DMS153 (cell line): ENCODE measurements at regions not wholly inside any gene's neighbourhood (a gene's known extent, or its start where the extent isn't known, plus 50 kb on each side); places are given as distances from the start of the nearest gene placed in this dataset.

Source experiments
- DNase-seq: peaks from one replicate; lab custom pipeline; 2025; lab: John Stamatoyannopoulos, UW

DNA sequence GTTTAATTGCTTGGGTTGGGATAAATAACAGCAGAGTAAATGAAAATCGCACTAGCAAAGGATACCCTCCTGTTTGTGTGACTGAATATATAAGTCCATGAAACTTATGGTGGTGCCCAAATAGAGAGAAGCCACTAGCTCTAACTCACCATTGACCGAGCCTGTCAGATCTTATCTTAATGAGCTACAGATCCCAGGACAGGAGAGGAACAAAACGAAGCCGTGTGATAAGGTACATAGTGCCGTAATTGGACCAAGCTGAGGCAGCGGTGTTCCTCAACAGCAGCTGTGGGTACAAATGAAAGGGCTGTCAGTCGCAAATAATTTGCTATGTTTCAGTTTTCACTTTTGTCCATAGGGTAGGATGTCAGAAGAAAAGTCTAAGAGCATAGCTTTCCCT lies 276.1 kb downstream of the PTBP2 start:
- DNase-seq: no peak

GRCh38 chr1:96998466-96998865 lies 276.9 kb downstream of the PTBP2 start:
- no peak for DNase-seq

DNA sequence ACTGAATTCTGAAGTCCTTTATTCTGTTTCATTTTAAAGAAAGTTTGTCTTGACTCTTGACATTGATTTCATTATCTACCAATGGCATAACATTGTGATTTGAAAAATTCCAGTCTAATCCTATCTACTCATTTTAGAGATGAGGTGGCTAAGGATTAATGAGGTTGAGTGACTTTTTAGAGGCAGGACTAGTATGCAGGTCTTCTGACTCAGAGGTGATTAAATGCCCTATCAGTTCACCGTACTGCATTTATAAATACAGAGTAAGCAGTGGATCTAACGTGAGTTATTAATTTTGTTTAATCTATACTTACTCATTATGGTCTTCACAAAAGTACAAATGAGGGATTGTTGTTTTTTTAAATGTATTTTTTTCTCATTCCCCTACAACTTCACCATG lies 277.6 kb downstream of the PTBP2 start:
- DNase-seq: no peak

DNA sequence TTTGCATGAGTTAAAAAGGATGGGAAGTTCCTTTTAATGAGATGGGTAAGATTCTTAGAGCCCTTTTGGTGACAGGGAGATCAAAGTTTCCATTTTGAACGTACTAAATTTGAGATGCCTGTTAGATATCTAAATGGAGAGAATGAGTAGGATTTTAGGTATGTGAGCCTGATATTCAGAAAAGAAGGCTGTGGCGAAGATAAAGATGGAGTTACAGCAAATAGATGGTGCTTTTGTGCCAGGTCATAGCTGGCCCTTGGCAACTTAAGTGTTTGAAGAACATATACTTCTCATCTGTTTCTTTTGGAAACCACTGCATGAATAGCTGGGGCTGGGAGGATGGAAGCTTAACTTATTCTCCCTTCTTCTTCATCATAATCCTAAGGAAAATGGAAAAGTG lies 282.5 kb downstream of the PTBP2 start:
- DNase-seq: no peak

- no peak for DNase-seq
Measured at GRCh38 chr1:97004743-97005142, 283.2 kb downstream of the PTBP2 start.

- no peak for DNase-seq
Measured at GRCh38 chr1:97006044-97006661, 284.6 kb downstream of the PTBP2 start.

DNA sequence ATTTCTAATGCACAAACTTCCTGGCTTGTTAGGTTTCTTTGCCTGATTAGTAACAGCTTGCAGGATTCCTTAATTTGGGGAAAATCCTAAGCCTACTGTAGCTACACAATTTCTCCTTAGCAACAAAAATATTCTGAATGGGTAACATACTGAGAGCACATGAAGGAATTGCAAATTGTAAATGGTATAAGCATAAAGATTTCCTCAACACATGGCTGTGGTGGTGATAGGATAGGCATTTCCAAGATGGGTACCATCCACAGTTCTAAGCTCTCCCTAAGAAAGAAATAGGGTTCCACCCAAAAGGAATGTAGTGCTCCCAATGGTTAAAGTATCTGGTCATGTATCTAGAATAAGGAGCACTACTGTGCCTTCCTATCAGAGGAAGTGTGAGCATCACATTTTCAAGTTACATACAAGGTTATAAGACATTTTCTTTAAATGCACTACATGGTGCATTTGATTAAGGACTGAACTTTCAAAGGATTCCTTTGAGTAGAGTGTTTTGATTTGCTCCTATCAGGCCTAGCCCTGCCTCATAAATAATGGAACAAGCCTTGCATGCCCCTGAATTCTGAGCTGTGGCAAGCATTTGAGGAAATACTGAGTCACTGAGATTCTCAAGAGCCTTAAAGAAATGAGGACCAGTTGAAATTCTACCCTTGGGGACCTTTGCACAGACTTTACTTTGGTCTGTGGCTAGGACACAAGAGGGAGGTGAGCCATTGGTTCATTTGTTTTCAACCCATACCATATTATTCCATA lies 286.4 kb downstream of the PTBP2 start:
- DNase-seq: no peak

GRCh38 chr1:97010566-97011264 lies 289.1 kb downstream of the PTBP2 start:
- DNase-seq: no peak

DNA sequence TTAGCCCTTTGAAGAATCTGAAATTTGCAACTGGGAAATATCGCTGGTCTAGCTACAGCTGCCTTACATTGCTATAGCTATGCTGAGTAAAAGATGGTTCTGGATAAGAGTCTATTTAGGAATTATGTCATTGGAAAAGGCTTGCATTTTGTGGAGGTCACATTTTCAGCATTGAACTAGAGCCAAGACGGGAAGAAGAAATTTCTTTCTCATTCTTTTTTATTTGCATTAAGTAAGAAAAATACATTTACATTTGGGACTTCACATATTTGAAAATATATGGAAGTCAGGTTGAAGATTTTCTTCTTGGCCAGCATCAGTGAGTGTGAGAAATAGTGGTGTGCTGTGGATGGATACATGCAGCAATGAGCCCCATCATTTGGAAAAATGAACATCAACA lies 291.6 kb downstream of the PTBP2 start:
- DNase-seq: no peak

DNA sequence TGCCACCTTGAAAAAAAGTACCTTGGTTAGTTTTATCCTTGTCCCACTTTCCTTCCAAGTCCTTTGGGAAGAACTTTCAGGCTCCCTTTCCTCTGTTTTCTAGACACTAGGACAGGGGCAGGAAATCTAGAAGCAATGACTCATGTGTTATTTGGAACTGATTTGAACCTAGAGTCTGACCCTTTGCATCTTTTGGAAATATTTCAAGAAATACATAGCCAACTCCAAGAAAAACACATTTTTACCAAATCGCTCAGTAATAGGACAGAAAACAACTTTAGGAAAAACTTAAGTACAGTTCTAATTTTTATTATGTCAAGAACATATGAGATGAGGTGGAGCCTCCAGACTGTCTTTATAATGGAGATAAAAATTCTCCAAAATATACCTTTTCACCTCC lies 292.4 kb downstream of the PTBP2 start:
- no peak for DNase-seq

DNA sequence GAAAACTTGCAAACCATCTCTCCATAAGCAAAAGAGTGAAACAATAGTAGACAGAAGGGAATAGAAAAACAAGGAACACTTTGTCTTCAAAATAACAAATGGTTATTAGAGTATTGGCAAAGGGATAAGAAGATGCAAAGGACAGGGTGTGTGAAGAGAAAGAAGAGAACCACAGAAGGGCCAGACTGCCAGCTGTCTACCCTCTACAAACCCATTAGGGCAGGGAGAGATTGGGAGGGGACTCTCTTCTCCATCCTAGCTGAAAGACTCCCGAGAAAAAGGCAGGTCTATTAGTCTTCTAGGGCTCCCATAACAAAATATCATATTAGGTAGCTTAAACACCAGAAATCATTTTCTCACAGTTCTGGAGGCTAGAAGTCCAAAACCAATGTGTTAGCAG lies 292.8 kb downstream of the PTBP2 start:
- no peak for DNase-seq

GRCh38 chr1:97017895-97018294 lies 296.3 kb downstream of the PTBP2 start:
- no peak for DNase-seq
